IgD-negative memory B cell (primary cell): ENCODE measurements at regions not wholly inside any gene's neighbourhood (a gene's known extent, or its start where the extent isn't known, plus 50 kb on each side); places are given as distances from the start of the nearest gene placed in this dataset.
A peak's percentile ranks its signal among the peaks of the same experiment; 100 is the strongest.
"Not testable (repeated sequence)": the region's sequence is repeated elsewhere in the genome, so short reads cannot be mapped to it uniquely, and the experiment has no call there.

ENCODE experiments used
- H3K27ac Mint-ChIP-seq, 3 donors: one replicate each; pipeline ENCODE4 v1.8.0; 2020 to 2022; ENCODE audit warnings: mild to moderate bottlenecking in 3 of 3, mixed read lengths in 3 of 3, moderate library complexity in 1 of 3
- H3K27me3 Mint-ChIP-seq: one replicate; pipeline ENCODE4 v1.8.0; 2021; ENCODE audit warnings: mixed read lengths
- H3K36me3 Mint-ChIP-seq: one replicate; pipeline ENCODE4 v1.8.0; 2020; ENCODE audit warnings: mild to moderate bottlenecking, mixed read lengths
- H3K4me1 Mint-ChIP-seq, 3 donors: one replicate each; pipeline ENCODE4 v1.8.0; 2020 to 2022; ENCODE audit warnings: mixed read lengths in 3 of 3, mild to moderate bottlenecking in 1 of 3
- H3K4me3 Mint-ChIP-seq, 4 donors: one replicate each; pipeline ENCODE4 v1.8.0; 2020 to 2022; ENCODE audit warnings: mild to moderate bottlenecking in 4 of 4, mixed read lengths in 4 of 4, moderate library complexity in 3 of 4
- H3K9me3 Mint-ChIP-seq, 3 donors: one replicate each; pipeline ENCODE4 v1.8.0; 2020 to 2021; ENCODE audit warnings: mixed read lengths in 3 of 3, mild to moderate bottlenecking in 1 of 3

GRCh38 chr11:45412051-45412471, 125.9 kb upstream of the SYT13 start:
- Mint-ChIP-seq H3K9me3 (no peaks in the 10 kb centered on the region), H3K27ac (no peak overlapping the region), H3K27me3 (peaks cover 23% of the 10 kb centered on the region), H3K4me1 (no peaks in the 10 kb centered on the region), H3K36me3 (no peaks in the 10 kb centered on the region), H3K4me3 (no peak overlapping the region)

DNA sequence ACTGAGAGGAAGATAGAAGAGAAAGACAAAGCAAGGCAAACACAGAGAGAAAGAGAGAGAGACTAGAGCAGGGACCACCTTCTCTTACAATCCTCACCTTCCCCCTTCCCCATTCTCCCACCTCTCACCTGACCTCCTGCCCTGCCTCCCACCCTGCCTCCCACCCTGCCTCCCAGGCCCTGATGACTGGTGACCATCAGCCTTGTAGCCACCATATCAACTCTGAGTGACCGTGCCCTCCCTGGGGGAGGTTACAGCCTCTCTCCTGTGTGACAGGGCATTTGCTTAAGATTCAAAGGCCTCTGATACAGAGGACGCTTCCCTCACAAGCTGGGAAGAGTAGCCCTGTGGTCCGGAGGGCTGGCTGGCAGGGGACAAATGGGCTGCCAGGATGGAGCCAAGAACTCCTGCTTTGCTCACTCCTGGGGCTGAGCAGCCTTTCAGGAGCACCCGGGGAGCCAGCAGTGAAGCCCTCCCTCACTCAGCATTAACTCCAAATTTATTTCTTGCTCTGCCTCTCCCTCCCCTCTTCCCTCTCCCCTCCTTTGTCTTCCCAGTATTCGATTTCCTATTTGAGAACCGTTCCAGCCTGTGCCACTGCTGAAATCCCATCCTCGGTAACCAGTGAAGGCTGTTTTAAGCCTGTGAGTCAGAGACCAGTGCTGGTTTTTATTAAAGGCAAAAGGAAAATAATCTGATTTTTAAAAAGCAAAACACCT, 125.2 kb upstream of the SYT13 start:
- Mint-ChIP-seq H3K36me3 (no peaks in the 10 kb centered on the region), H3K9me3 (no peaks in the 10 kb centered on the region), H3K4me1 (no peaks in the 10 kb centered on the region), H3K27me3 (peaks cover 23% of the 10 kb centered on the region), H3K4me3 (no peak overlapping the region), H3K27ac (peak overlapping the region in 1 of 3 donors; percentile 73)

DNA sequence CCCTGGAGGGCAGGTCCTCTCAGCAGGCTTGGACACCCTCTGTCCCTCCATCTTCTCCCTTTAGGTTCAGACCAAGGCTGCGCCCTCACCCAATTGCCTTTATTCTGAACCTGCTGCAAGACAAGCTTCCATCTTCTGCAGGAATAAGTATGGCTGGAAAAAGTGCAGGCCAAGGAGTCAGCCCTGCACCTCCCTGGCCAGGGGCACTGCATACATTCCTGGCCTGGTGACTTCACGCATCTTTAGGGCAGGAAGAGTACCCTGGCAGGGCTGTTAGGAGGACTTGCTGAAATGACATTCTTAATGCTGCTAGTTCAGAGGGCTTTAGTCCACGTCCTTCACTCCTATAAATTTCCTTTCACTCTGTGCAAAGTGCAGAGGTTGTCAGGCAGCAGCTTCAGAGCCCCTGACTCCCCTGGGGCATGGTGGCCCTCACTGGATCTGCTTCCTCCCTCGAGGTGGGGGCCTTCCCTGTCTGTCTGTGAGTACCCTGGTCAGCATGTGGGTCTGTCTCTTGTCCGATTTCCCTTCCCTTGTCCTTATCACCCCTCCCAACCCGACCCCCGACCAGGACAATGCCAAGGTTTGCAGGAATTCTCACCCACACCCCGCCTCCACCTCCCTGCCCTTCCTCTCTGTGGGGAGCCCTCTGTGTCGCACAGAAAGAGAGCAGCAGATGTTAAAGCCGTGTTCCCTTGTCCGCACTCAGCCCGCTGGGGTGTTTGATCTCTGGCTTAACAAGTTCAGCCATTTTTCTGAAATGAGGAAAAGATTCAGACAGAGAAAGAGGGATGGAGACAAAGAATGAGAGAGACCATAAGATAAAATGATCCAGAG, 124.5 kb upstream of the SYT13 start:
- H3K4me1 Mint-ChIP-seq = no peaks in the 10 kb centered on the region
- peaks cover 23% of the 10 kb centered on the region for H3K27me3 Mint-ChIP-seq

GRCh38 chr11:45409587-45409986, 123.4 kb upstream of the SYT13 start:
- no peak overlapping the region for H3K4me3 Mint-ChIP-seq
- H3K27ac Mint-ChIP-seq = no peak overlapping the region
- peaks cover 26% of the 10 kb centered on the region for H3K27me3 Mint-ChIP-seq
- H3K36me3 Mint-ChIP-seq = no peaks in the 10 kb centered on the region
- H3K9me3 Mint-ChIP-seq = no peaks in the 10 kb centered on the region
- H3K4me1 Mint-ChIP-seq = no peaks in the 10 kb centered on the region

More for the DNA sequence above, 124.5 kb upstream of the SYT13 start:
- Mint-ChIP-seq H3K36me3 (no peaks in the 10 kb centered on the region), H3K27ac (peak overlapping the region in 1 of 3 donors; percentile 73), H3K4me3 (peak overlapping the region in 2 of 4 donors; percentile 52 to 63), H3K9me3 (no peaks in the 10 kb centered on the region)

- Mint-ChIP-seq H3K27me3 (peaks cover 21% of the 10 kb centered on the region), H3K36me3 (no peaks in the 10 kb centered on the region), H3K27ac (no peak overlapping the region), H3K4me1 (no peaks in the 10 kb centered on the region), H3K4me3 (no peak overlapping the region), H3K9me3 (peaks cover 0 to 1% (median 0%) of the 10 kb centered on the region in 3 donors)
These were observed 121.1 kb upstream of the SYT13 start for GRCh38 chr11:45407226-45407625.

DNA sequence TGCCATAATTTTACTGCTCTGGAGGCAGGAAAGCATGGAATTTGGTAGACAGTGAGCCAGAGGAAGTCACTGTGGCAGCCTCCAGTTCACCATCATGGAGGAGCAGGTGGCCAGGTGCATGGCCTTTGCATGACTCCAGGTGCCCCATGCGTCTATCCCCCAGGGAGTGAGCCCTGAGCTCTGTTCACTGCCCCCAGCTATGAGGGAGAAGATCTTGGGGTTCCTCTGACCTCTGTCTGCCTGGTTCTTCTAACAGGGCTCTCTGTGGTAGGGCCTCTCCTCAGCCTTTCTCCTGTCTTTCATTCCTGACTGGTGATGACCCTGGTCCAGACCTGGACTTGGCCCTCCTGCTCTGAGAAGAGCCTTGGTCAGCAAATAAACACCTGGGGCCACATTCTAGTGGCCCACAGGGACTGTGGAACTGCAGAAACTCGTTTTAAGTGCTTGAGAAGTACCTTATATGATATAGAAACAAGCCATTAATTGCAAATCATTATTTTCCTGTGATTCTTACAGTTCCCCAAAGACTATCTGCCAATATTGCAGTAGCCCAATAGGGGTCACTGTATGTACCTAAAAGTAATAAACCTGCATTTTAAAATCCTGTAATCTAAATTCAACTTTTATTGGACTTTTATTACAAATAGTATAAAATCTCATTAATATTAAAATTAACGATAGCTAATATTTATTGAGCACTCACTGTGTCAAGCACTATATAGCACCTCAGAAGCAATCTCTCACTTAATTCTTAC, 120.0 kb upstream of the SYT13 start:
- H3K9me3 Mint-ChIP-seq = peaks cover 0 to 1% (median 0%) of the 10 kb centered on the region in 3 donors
- no peak overlapping the region for H3K4me3 Mint-ChIP-seq
- H3K4me1 Mint-ChIP-seq = no peaks in the 10 kb centered on the region
- no peaks in the 10 kb centered on the region for H3K36me3 Mint-ChIP-seq
- peaks cover 18% of the 10 kb centered on the region for H3K27me3 Mint-ChIP-seq
- no peak overlapping the region for H3K27ac Mint-ChIP-seq

GRCh38 chr11:45403521-45403920, 117.4 kb upstream of the SYT13 start:
- not testable (repeated sequence) for H3K27ac Mint-ChIP-seq, H3K4me3 Mint-ChIP-seq, H3K4me1 Mint-ChIP-seq, H3K9me3 Mint-ChIP-seq, H3K36me3 Mint-ChIP-seq
- peaks cover 11% of the 10 kb centered on the region for H3K27me3 Mint-ChIP-seq

- H3K27me3 Mint-ChIP-seq = peaks cover 6% of the 10 kb centered on the region
- H3K9me3 Mint-ChIP-seq = peaks cover 0 to 1% (median 0%) of the 10 kb centered on the region in 3 donors
- no peaks in the 10 kb centered on the region for H3K36me3 Mint-ChIP-seq
- no peaks in the 10 kb centered on the region for H3K4me1 Mint-ChIP-seq
- no peak overlapping the region for H3K4me3 Mint-ChIP-seq
- no peak overlapping the region for H3K27ac Mint-ChIP-seq
These were observed 116.0 kb upstream of the SYT13 start for GRCh38 chr11:45402049-45402630.

- peaks cover 0 to 1% (median 0%) of the 10 kb centered on the region in 3 donors for H3K9me3 Mint-ChIP-seq
- no peaks in the 10 kb centered on the region for H3K4me1 Mint-ChIP-seq
- peaks cover 6% of the 10 kb centered on the region for H3K27me3 Mint-ChIP-seq
- no peak overlapping the region for H3K27ac Mint-ChIP-seq
- H3K4me3 Mint-ChIP-seq = no peak overlapping the region
- no peaks in the 10 kb centered on the region for H3K36me3 Mint-ChIP-seq
These were observed 114.5 kb upstream of the SYT13 start for GRCh38 chr11:45400591-45400990.

DNA sequence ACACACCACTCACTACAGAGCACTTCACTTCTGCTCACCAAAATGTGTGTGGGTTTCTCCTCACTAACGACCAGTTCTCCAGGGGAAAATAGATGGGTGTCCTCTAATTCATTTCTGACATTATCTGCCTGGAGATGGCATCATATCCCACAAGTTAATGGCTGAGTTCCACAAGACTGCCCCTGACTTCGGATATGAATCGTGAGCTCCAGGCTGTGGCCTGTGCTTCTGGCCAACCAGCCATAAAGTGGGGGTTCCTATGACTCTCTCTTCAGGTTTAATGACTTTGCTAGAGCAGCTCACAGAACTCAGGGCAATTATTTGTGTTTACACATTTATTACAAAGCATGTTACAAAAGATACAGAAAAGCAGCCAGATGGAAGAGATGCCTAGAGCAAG, 113.0 kb upstream of the SYT13 start:
- Mint-ChIP-seq H3K27me3 (peaks cover 3% of the 10 kb centered on the region), H3K27ac (no peak overlapping the region), H3K4me3 (no peak overlapping the region), H3K9me3 (peaks cover 0 to 1% (median 0%) of the 10 kb centered on the region in 3 donors), H3K4me1 (peaks cover 0 to 1% (median 0%) of the 10 kb centered on the region in 3 donors), H3K36me3 (no peaks in the 10 kb centered on the region)

GRCh38 chr11:45398325-45398724, 112.2 kb upstream of the SYT13 start:
- H3K4me1 Mint-ChIP-seq = peaks cover 0 to 1% (median 0%) of the 10 kb centered on the region in 3 donors
- no peaks in the 10 kb centered on the region for H3K9me3 Mint-ChIP-seq
- no peak overlapping the region for H3K4me3 Mint-ChIP-seq
- peaks cover 3% of the 10 kb centered on the region for H3K27me3 Mint-ChIP-seq
- no peaks in the 10 kb centered on the region for H3K36me3 Mint-ChIP-seq
- no peak overlapping the region for H3K27ac Mint-ChIP-seq

- Mint-ChIP-seq H3K4me3 (no peak overlapping the region), H3K27me3 (peaks cover 3% of the 10 kb centered on the region), H3K4me1 (peaks cover 0 to 1% (median 0%) of the 10 kb centered on the region in 3 donors), H3K36me3 (no peaks in the 10 kb centered on the region), H3K27ac (no peak overlapping the region), H3K9me3 (no peaks in the 10 kb centered on the region)
These were observed 110.3 kb upstream of the SYT13 start for GRCh38 chr11:45396394-45396793.

GRCh38 chr11:45395947-45396346, 109.8 kb upstream of the SYT13 start:
- no peaks in the 10 kb centered on the region for H3K9me3 Mint-ChIP-seq
- H3K4me3 Mint-ChIP-seq = no peak overlapping the region
- H3K36me3 Mint-ChIP-seq = no peaks in the 10 kb centered on the region
- peaks cover 0 to 1% (median 0%) of the 10 kb centered on the region in 3 donors for H3K4me1 Mint-ChIP-seq
- H3K27me3 Mint-ChIP-seq = peaks cover 3% of the 10 kb centered on the region
- H3K27ac Mint-ChIP-seq = no peak overlapping the region

- peaks cover 3% of the 10 kb centered on the region for H3K27me3 Mint-ChIP-seq
- H3K4me3 Mint-ChIP-seq = no peak overlapping the region
- H3K9me3 Mint-ChIP-seq = no peaks in the 10 kb centered on the region
- H3K4me1 Mint-ChIP-seq = peaks cover 0 to 1% (median 0%) of the 10 kb centered on the region in 3 donors
- no peaks in the 10 kb centered on the region for H3K36me3 Mint-ChIP-seq
- no peak overlapping the region for H3K27ac Mint-ChIP-seq
These were observed 109.3 kb upstream of the SYT13 start for GRCh38 chr11:45395421-45395820.
